Activated naive CD8-positive, alpha-beta T cell treated with anti-CD3 and anti-CD28 coated beads, Interleukin-2, amount 50 U/mL, for 24 hours (primary cell): ENCODE measurements at regions not wholly inside any gene's neighbourhood (a gene's known extent, or its start where the extent isn't known, plus 50 kb on each side); places are given as distances from the start of the nearest gene placed in this dataset.
"Not testable (repeated sequence)": the region's sequence is repeated elsewhere in the genome, so short reads cannot be mapped to it uniquely, and the experiment has no call there.

Experiments used
- ATAC-seq: fragments of 150-1000 bp; cut with Tn5 transposase; one replicate; pipeline ENCODE4 v1.10.0; 2021
- DNase-seq: peaks from one replicate; pipeline ENCODE4 v3.0.0; 2021
- H3K27ac Mint-ChIP-seq: one replicate; pipeline ENCODE4 v1.8.0; 2021; ENCODE audit warnings: mild to moderate bottlenecking, mixed read lengths
- H3K27me3 Mint-ChIP-seq: one replicate; pipeline ENCODE4 v1.8.0; 2021; ENCODE audit warnings: mixed read lengths
- H3K36me3 Mint-ChIP-seq: one replicate; pipeline ENCODE4 v1.8.0; 2021; ENCODE audit warnings: low read depth, mixed read lengths
- H3K4me1 Mint-ChIP-seq: one replicate; pipeline ENCODE4 v1.8.0; 2021; ENCODE audit warnings: mixed read lengths
- H3K4me3 Mint-ChIP-seq: one replicate; pipeline ENCODE4 v1.8.0; 2021; ENCODE audit warnings: mild to moderate bottlenecking, moderate library complexity, mixed read lengths
- H3K9me3 Mint-ChIP-seq: one replicate; pipeline ENCODE4 v1.8.0; 2021; ENCODE audit warnings: mixed read lengths

- ATAC-seq (peak; percentile 24), DNase-seq (no peak)
- Mint-ChIP-seq H3K4me3 (no peak overlapping the region), H3K9me3 (peaks cover 10% of the 10 kb centered on the region), H3K27ac (no peak overlapping the region), H3K4me1 (no peaks in the 10 kb centered on the region), H3K27me3 (no peaks in the 10 kb centered on the region), H3K36me3 (no peaks in the 10 kb centered on the region)
Observed at GRCh38 chr5:3324421-3325101, 271.1 kb upstream of the IRX1 start.

DNA sequence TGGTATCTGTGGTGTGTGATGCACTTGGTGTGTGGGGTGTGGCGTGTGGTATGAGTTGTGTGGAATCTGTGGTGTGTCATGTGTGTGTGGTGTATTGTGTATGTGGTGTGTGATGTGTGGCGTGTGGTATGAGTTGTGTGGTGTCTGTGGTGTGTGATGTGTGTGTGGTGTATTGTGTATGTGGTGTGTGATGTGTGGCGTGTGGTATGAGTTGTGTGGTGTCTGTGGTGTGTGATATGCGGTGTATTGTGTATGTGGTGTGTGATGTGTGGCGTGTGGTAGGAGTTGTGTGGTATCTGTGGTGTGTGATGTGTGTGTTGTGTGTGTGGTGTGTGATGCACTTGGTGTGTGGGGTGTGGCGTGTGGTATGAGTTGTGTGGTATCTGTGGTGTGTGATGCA lies 271.7 kb upstream of the IRX1 start:
- not testable (repeated sequence) for H3K4me3 Mint-ChIP-seq, H3K27ac Mint-ChIP-seq, H3K9me3 Mint-ChIP-seq, H3K27me3 Mint-ChIP-seq, H3K4me1 Mint-ChIP-seq, H3K36me3 Mint-ChIP-seq, ATAC-seq, DNase-seq

DNA sequence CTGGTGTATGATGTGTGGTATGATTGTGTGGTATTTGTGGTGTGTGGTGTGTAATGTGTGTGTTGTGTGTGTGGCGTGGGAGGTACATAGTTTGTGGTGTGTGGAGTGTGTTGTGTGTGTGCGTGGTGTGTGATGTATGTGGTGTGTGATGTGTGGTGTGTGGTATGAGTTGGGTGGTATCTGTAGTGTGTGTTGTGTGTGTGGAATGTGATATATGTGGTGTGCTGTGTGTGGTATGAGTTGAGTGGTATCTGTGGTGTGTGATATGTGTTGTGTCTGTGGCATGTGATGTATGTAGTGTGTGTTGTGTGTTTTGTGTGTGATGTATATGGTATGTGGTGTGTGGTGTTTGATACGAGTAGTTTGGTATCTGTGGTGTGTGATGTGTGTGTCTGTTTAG lies 272.5 kb upstream of the IRX1 start:
- H3K4me3 Mint-ChIP-seq, result no peak overlapping the region

GRCh38 chr5:3322642-3323041 lies 273.0 kb upstream of the IRX1 start:
- Mint-ChIP-seq H3K27ac (no peak overlapping the region), H3K36me3 (no peaks in the 10 kb centered on the region), H3K4me1 (no peaks in the 10 kb centered on the region), H3K27me3 (no peaks in the 10 kb centered on the region), H3K4me3 (no peak overlapping the region), H3K9me3 (peaks cover 9% of the 10 kb centered on the region)
- ATAC-seq (no peak), DNase-seq (no peak)

More for the DNA sequence above, 272.5 kb upstream of the IRX1 start:
- Mint-ChIP-seq H3K27ac (no peak overlapping the region), H3K9me3 (peaks cover 10% of the 10 kb centered on the region), H3K4me1 (no peaks in the 10 kb centered on the region), H3K27me3 (no peaks in the 10 kb centered on the region), H3K36me3 (no peaks in the 10 kb centered on the region)
- ATAC-seq (no peak), DNase-seq (no peak)

DNA sequence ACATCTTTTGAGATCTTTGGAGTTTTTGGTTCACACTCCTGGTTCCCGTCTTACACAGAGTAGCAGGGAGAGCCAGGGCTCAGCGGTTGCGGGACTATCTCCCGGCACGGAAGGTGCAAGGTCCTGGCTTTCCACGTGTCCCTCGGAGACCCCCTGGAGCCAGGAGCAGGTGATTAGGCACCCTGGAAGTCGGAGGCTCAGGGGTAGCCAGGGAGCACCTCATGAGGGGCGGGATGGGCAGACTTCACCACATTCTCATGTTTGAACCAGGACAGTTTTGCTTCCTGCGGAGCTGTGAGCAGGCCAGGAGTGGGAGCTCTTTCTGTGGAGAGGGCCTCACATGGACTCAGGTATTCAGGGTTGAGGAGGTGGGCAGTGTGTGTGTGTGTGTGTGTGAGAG lies 273.7 kb upstream of the IRX1 start:
- no peak overlapping the region for H3K4me3 Mint-ChIP-seq
- H3K4me1 Mint-ChIP-seq, result no peaks in the 10 kb centered on the region
- H3K27ac Mint-ChIP-seq, result no peak overlapping the region
- no peak for DNase-seq
- no peaks in the 10 kb centered on the region for H3K27me3 Mint-ChIP-seq
- H3K9me3 Mint-ChIP-seq, result peaks cover 6% of the 10 kb centered on the region
- no peak for ATAC-seq
- H3K36me3 Mint-ChIP-seq, result no peaks in the 10 kb centered on the region

GRCh38 chr5:3321119-3321760 lies 274.4 kb upstream of the IRX1 start:
- no peaks in the 10 kb centered on the region for H3K27me3 Mint-ChIP-seq
- H3K27ac Mint-ChIP-seq, result no peak overlapping the region
- DNase-seq, result no peak
- no peaks in the 10 kb centered on the region for H3K36me3 Mint-ChIP-seq
- ATAC-seq, result no peak
- H3K4me1 Mint-ChIP-seq, result no peaks in the 10 kb centered on the region
- no peak overlapping the region for H3K4me3 Mint-ChIP-seq
- peaks cover 4% of the 10 kb centered on the region for H3K9me3 Mint-ChIP-seq

DNA sequence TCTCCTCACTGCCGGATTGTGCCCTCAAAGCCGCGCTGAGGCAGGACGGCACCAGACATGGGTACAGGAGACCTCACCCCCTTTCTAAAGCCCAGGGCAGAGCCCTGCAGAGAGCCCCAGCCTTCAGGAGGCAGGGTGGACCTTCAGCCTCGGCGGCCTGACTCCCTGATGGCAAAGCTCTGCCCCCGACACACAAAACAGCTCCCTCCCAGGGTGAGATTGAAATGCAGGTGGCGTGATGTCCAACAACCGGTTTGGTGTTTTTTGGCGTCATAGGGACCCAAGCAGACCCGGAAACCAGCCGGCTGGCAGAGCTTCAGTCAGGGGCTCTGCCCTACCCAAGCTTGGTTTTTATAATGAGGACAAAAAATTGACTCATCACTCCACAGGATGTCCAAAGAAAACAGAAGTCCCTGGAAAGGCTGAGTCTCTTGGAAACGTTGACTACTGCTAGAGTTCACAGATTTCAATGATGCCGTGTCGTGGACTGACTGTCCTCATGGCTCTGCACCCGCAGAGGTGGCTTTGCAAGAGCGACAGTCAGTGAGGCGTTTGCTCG lies 275.2 kb upstream of the IRX1 start:
- Mint-ChIP-seq H3K27ac (no peak overlapping the region), H3K27me3 (no peaks in the 10 kb centered on the region), H3K9me3 (peaks cover 4% of the 10 kb centered on the region), H3K4me3 (no peak overlapping the region), H3K4me1 (no peaks in the 10 kb centered on the region), H3K36me3 (no peaks in the 10 kb centered on the region)
- DNase-seq (no peak), ATAC-seq (no peak)

DNA sequence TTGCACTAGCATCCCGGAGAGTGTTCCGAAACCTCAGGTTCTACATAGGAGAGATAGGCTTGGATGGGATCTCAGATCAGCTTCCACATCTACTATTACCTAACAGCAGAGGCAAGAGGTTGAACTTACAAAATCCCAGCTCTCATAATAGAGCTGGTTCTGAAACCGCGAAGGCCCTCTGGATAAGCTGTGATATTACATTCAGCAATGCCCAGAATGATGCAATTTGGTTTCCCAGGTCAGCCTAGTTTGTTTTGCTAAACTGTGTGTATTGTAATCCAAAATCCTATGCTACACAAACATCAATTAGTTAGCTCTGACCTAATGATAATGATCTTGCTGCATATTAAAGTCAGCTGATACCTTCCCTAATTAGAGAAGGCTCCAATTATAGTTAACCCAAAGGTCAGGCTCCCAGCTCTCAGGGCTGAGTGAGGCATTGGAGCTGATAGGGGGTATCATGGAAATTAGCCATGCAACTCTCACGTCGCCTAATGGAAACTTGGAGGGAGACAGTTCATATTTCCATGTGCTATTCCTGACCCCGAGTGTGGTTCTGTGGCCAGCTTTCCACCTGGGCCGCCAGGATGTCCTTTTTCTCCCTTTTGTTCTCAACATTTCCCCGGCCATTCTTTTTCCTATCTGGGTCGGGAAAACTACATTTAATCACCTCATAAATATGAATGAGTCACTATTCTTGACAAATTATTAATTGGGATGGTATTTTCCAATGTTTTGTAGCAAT lies 278.4 kb upstream of the IRX1 start:
- no peak overlapping the region for H3K4me3 Mint-ChIP-seq
- no peaks in the 10 kb centered on the region for H3K27me3 Mint-ChIP-seq
- ATAC-seq (no peak), DNase-seq (no peak)
- H3K4me1 Mint-ChIP-seq, result no peaks in the 10 kb centered on the region
- H3K27ac Mint-ChIP-seq, result no peak overlapping the region
- H3K36me3 Mint-ChIP-seq, result no peaks in the 10 kb centered on the region
- no peaks in the 10 kb centered on the region for H3K9me3 Mint-ChIP-seq

GRCh38 chr5:3313569-3313968 lies 282.1 kb upstream of the IRX1 start:
- H3K27ac Mint-ChIP-seq, result no peak overlapping the region
- DNase-seq (no peak), ATAC-seq (no peak)
- no peaks in the 10 kb centered on the region for H3K27me3 Mint-ChIP-seq
- no peak overlapping the region for H3K4me3 Mint-ChIP-seq
- H3K4me1 Mint-ChIP-seq, result no peaks in the 10 kb centered on the region
- no peaks in the 10 kb centered on the region for H3K36me3 Mint-ChIP-seq
- no peaks in the 10 kb centered on the region for H3K9me3 Mint-ChIP-seq

- Mint-ChIP-seq H3K9me3 (no peaks in the 10 kb centered on the region), H3K36me3 (no peaks in the 10 kb centered on the region), H3K4me1 (no peaks in the 10 kb centered on the region), H3K27ac (no peak overlapping the region), H3K4me3 (no peak overlapping the region), H3K27me3 (no peaks in the 10 kb centered on the region)
- ATAC-seq (no peak), DNase-seq (no peak)
Observed at GRCh38 chr5:3312299-3312698, 283.3 kb upstream of the IRX1 start.

GRCh38 chr5:3311433-3311832 lies 284.2 kb upstream of the IRX1 start:
- DNase-seq, result no peak
- Mint-ChIP-seq H3K27me3 (no peaks in the 10 kb centered on the region), H3K27ac (no peak overlapping the region), H3K4me3 (no peak overlapping the region), H3K4me1 (no peaks in the 10 kb centered on the region), H3K9me3 (no peaks in the 10 kb centered on the region), H3K36me3 (no peaks in the 10 kb centered on the region)
- ATAC-seq, result no peak

DNA sequence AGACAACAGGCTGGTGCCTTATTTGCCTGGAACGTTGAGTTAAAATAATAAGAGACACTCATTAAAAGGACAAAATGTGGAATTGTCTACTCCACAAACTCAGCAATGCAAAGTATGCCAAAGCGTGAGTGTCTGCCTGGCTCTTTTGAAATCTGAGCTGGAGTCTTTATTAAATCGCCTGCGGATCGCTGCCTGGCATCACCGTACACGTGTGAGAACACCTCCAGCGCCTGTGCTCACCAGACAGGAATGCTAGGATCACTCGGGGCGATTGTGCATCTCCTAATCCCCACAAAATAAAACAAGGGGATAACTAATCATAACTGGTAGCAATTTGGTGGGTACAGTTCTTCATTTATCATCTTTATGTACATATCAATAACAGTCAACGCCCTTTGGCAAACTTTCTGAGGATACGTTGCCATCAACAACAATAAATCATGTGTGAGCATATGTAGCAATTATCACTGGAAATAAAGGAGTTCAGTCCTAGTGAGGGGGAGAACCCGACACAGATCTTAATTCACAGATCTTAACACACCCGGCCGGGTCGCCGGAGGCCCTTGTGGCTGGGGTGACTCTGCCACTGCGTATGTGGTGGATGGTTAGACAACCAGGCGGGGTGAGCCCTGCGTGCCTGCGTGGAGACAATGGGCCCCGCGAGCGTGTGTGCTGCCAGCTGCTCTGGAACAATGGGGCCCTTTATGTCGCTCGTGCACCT lies 284.9 kb upstream of the IRX1 start:
- Mint-ChIP-seq H3K36me3 (no peaks in the 10 kb centered on the region), H3K4me1 (no peaks in the 10 kb centered on the region), H3K27me3 (no peaks in the 10 kb centered on the region), H3K9me3 (no peaks in the 10 kb centered on the region), H3K4me3 (no peak overlapping the region), H3K27ac (no peak overlapping the region)
- ATAC-seq (no peak), DNase-seq (no peak)

- Mint-ChIP-seq H3K27ac (no peak overlapping the region), H3K9me3 (no peaks in the 10 kb centered on the region), H3K4me3 (no peak overlapping the region), H3K27me3 (no peaks in the 10 kb centered on the region), H3K36me3 (no peaks in the 10 kb centered on the region), H3K4me1 (no peaks in the 10 kb centered on the region)
- ATAC-seq, result no peak
- DNase-seq, result no peak
Observed at GRCh38 chr5:3309538-3309937, 286.1 kb upstream of the IRX1 start.

DNA sequence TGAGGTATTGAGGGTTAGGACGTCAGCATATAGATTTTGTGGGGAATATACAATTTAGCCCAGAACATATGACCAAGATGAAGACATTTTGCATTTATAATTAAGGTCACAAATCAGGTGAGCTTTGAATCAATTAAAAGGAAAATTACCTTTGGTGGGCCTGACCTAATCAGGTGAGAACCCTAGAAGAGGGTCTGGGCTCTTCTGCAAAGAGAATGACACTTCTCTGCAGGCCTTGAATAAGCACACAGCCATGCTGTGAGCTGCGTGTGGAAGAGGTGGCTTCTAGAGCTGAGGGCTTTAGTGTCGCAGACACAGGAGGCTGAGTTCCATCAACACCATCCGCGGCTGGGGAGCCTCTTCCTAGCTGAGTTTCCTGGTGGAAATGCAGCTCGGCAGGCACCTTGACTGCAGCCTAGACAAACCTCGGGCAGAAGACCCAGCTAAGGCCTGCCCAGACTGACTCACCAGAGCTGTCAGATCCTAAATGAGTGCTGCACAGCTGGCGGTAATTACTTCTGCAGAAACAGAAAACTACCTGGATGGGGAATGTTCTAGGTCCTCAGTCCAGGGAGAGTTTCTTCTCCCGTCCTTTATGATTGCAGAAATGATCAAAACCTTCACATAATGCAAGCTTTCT lies 287.5 kb upstream of the IRX1 start:
- Mint-ChIP-seq H3K4me3 (no peak overlapping the region), H3K27ac (no peak overlapping the region), H3K4me1 (no peaks in the 10 kb centered on the region), H3K27me3 (no peaks in the 10 kb centered on the region), H3K36me3 (no peaks in the 10 kb centered on the region), H3K9me3 (no peaks in the 10 kb centered on the region)
- no peak for DNase-seq
- ATAC-seq, result no peak
